ENCODE measurements at regions not wholly inside any gene's neighbourhood (a gene's known extent, or its start where the extent isn't known, plus 50 kb on each side); places are given as distances from the start of the nearest gene placed in this dataset.

- ATAC-seq = no peak
- TF ChIP-seq ESRRG (CRISPR knock-in tag; IDR thresholded peaks at IDR 0.05) (no peak), CSRNP3 (CRISPR knock-in tag; IDR thresholded peaks at IDR 0.05) (no peak), CREB5 (CRISPR knock-in tag; IDR thresholded peaks at IDR 0.05; ENCODE audit: low read depth) (no peak), POU6F1 (CRISPR knock-in tag; IDR thresholded peaks at IDR 0.05; ENCODE audit: borderline replicate concordance, low read depth) (no peak), RARB (CRISPR knock-in tag; IDR thresholded peaks at IDR 0.05) (no peak), TOX (CRISPR knock-in tag; IDR thresholded peaks at IDR 0.05; ENCODE audit: borderline replicate concordance) (no peak), TSHZ2 (CRISPR knock-in tag; IDR thresholded peaks at IDR 0.05) (no peak), ISL1 (CRISPR knock-in tag; IDR thresholded peaks at IDR 0.05) (no peak), SNAI2 (CRISPR knock-in tag; IDR thresholded peaks at IDR 0.05) (no peak), ZC3H10 (CRISPR knock-in tag; IDR thresholded peaks at IDR 0.05) (no peak), ZNF70 (CRISPR knock-in tag; IDR thresholded peaks at IDR 0.05) (no peak), GLIS3 (CRISPR knock-in tag; IDR thresholded peaks at IDR 0.05) (no peak), OSR1 (CRISPR knock-in tag; IDR thresholded peaks at IDR 0.05) (no peak), ZFP3 (CRISPR knock-in tag; IDR thresholded peaks at IDR 0.05) (no peak), ARNTL (CRISPR knock-in tag; IDR thresholded peaks at IDR 0.05; ENCODE audit: borderline replicate concordance, low read depth) (no peak), BACH2 (CRISPR knock-in tag; IDR thresholded peaks at IDR 0.05; ENCODE audit: borderline replicate concordance) (no peak), PPARA (CRISPR knock-in tag; IDR thresholded peaks at IDR 0.05; ENCODE audit: borderline replicate concordance) (no peak), ZNF565 (CRISPR knock-in tag; conservative IDR thresholded peaks at IDR 0.05; ENCODE audit: low read depth) (no peak)
Observed at GRCh38 chr3:163915280-163915679, 1163.0 kb downstream of the SI start.

GRCh38 chr3:163914567-163914966 is 1163.7 kb downstream of the SI start:
- ATAC-seq = no peak
- TF ChIP-seq ARNTL (CRISPR knock-in tag; IDR thresholded peaks at IDR 0.05; ENCODE audit: borderline replicate concordance, low read depth) (no peak), POU6F1 (CRISPR knock-in tag; IDR thresholded peaks at IDR 0.05; ENCODE audit: borderline replicate concordance, low read depth) (no peak), GLIS3 (CRISPR knock-in tag; IDR thresholded peaks at IDR 0.05) (no peak), BACH2 (CRISPR knock-in tag; IDR thresholded peaks at IDR 0.05; ENCODE audit: borderline replicate concordance) (no peak), ZC3H10 (CRISPR knock-in tag; IDR thresholded peaks at IDR 0.05) (no peak), ISL1 (CRISPR knock-in tag; IDR thresholded peaks at IDR 0.05) (no peak), TCF4 (CRISPR knock-in tag; IDR thresholded peaks at IDR 0.05; ENCODE audit: borderline replicate concordance) (no peak), ZNF565 (CRISPR knock-in tag; conservative IDR thresholded peaks at IDR 0.05; ENCODE audit: low read depth) (no peak), CSDC2 (CRISPR knock-in tag; IDR thresholded peaks at IDR 0.05) (no peak), PPARA (CRISPR knock-in tag; IDR thresholded peaks at IDR 0.05; ENCODE audit: borderline replicate concordance) (no peak), OSR1 (CRISPR knock-in tag; IDR thresholded peaks at IDR 0.05) (no peak), ZFP30 (CRISPR knock-in tag; IDR thresholded peaks at IDR 0.05) (no peak), CSRNP3 (CRISPR knock-in tag; IDR thresholded peaks at IDR 0.05) (no peak)
